GM18526 (cell line): ENCODE measurements at regions not wholly inside any gene's neighbourhood (a gene's known extent, or its start where the extent isn't known, plus 50 kb on each side); places are given as distances from the start of the nearest gene placed in this dataset.

ENCODE experiments used
- POLR2A ChIP-seq: IDR thresholded peaks from 3 replicates; pipeline ENCODE4 v1.6.1; 2011; ENCODE audit not compliant: insufficient read length; ENCODE audit errors: extremely low read depth

GRCh38 chr14:53500191-53500590 lies 347.1 kb upstream of the DDHD1 start:
- no peak for TF ChIP-seq POLR2A

- TF ChIP-seq POLR2A = no peak
Observed at GRCh38 chr14:53496668-53497067, 343.5 kb upstream of the DDHD1 start.

- no peak for TF ChIP-seq POLR2A
Observed at GRCh38 chr14:53495846-53496343, 342.8 kb upstream of the DDHD1 start.

- TF ChIP-seq POLR2A = no peak
Observed at GRCh38 chr14:53494587-53494986, 341.5 kb upstream of the DDHD1 start.

- TF ChIP-seq POLR2A = no peak
Observed at GRCh38 chr14:53493860-53494259, 340.7 kb upstream of the DDHD1 start.

- no peak for TF ChIP-seq POLR2A
Observed at GRCh38 chr14:53493320-53493719, 340.2 kb upstream of the DDHD1 start.

GRCh38 chr14:53491884-53492277 lies 338.8 kb upstream of the DDHD1 start:
- no peak for TF ChIP-seq POLR2A

- no peak for TF ChIP-seq POLR2A
Observed at GRCh38 chr14:53491256-53491883, 338.2 kb upstream of the DDHD1 start.

GRCh38 chr14:53478174-53478573 lies 325.1 kb upstream of the DDHD1 start:
- no peak for TF ChIP-seq POLR2A

- TF ChIP-seq POLR2A = no peak
Observed at GRCh38 chr14:53473480-53473879, 320.4 kb upstream of the DDHD1 start.

GRCh38 chr14:53472306-53472705 lies 319.2 kb upstream of the DDHD1 start:
- no peak for TF ChIP-seq POLR2A

- TF ChIP-seq POLR2A = no peak
Observed at GRCh38 chr14:53470351-53471043, 317.4 kb upstream of the DDHD1 start.

GRCh38 chr14:53468876-53469275 lies 315.8 kb upstream of the DDHD1 start:
- TF ChIP-seq POLR2A = no peak

GRCh38 chr14:53464376-53464775 lies 311.3 kb upstream of the DDHD1 start:
- no peak for TF ChIP-seq POLR2A

GRCh38 chr14:53462931-53463778 lies 310.0 kb upstream of the DDHD1 start:
- no peak for TF ChIP-seq POLR2A

- TF ChIP-seq POLR2A = no peak
Observed at GRCh38 chr14:53461858-53462257, 308.7 kb upstream of the DDHD1 start.
